OCI-LY7 (cell line): ENCODE measurements at regions not wholly inside any gene's neighbourhood (a gene's known extent, or its start where the extent isn't known, plus 50 kb on each side); places are given as distances from the start of the nearest gene placed in this dataset.

ENCODE experiments used
- BruUV-seq: library from RNA; stranded (reverse); fragments of 400-500 nt; replicated peaks from 2 replicates; lab custom pipeline; 2021; lab: Mats Ljungman, UMichigan
- CTCF ChIA-PET: fragments of 300-600 bp; sonication (Branson Sonifier 250); formaldehyde crosslinking; loops from one replicate; lab custom pipeline; 2022; ENCODE audit warnings: antibody characterized with exemption; ENCODE audit not compliant: unreplicated experiment; lab: Charles Lee
- POLR2A ChIA-PET: fragments of 300-600 bp; sonication (Branson Sonifier 250); formaldehyde crosslinking; loops from one replicate; lab custom pipeline; 2022; ENCODE audit warnings: antibody characterized with exemption; lab: Charles Lee
- DNase-seq: peaks from one replicate; pipeline ENCODE4 v3.0.0-alpha.2; 2015; ENCODE audit warnings: low spot score
- H2AFZ ChIP-seq: fragments of 200-600 bp; sonication (generic), shearing (Covaris generic); 2 replicates; pipeline ENCODE4 v1.6.1; 2014; ENCODE audit warnings: mild to moderate bottlenecking, antibody characterized with exemption, low read length, moderate library complexity
- H3K27ac ChIP-seq: fragments of 200-600 bp; sonication (generic); 2 replicates; pipeline ENCODE4 v1.5.1; 2014; ENCODE audit warnings: mixed run types, low read depth, mild to moderate bottlenecking, moderate library complexity, low read length, inconsistent platforms; ENCODE audit not compliant: poor library complexity, severe bottlenecking
- H3K36me3 ChIP-seq: fragments of 200-600 bp; sonication (generic); 2 replicates; pipeline ENCODE4 v1.6.1; 2014; ENCODE audit warnings: mild to moderate bottlenecking, antibody characterized with exemption, low read length, moderate library complexity, mixed read lengths; ENCODE audit not compliant: insufficient read depth
- H3K4me1 ChIP-seq: fragments of 200-600 bp; sonication (generic); 2 replicates; pipeline ENCODE4 v1.5.1; 2014; ENCODE audit warnings: mild to moderate bottlenecking, low read length; ENCODE audit not compliant: insufficient read depth, poor library complexity, severe bottlenecking
- H3K4me2 ChIP-seq: fragments of 200-600 bp; sonication (generic); 2 replicates; pipeline ENCODE4 v1.6.1; 2014; ENCODE audit warnings: mild to moderate bottlenecking, low read length
- H3K4me3 ChIP-seq: fragments of 200-600 bp; sonication (generic); 2 replicates; pipeline ENCODE4 v1.5.1; 2014; ENCODE audit warnings: mild to moderate bottlenecking, low read depth, low read length; ENCODE audit not compliant: poor library complexity, severe bottlenecking
- H3K79me2 ChIP-seq: fragments of 200-600 bp; sonication (generic); 2 replicates; pipeline ENCODE4 v1.6.1; 2016; ENCODE audit warnings: low read depth, mild to moderate bottlenecking, low read length, moderate library complexity, mixed read lengths; ENCODE audit not compliant: insufficient read depth
- H3K9me2 ChIP-seq: fragments of 200-600 bp; sonication (generic); 2 replicates; pipeline ENCODE4 v1.6.1; 2016; ENCODE audit warnings: mild to moderate bottlenecking, low read length, mixed read lengths; ENCODE audit not compliant: insufficient read depth
- H3K9me3 ChIP-seq: fragments of 200-600 bp; sonication (generic); 2 replicates; pipeline ENCODE4 v1.6.1; 2014; ENCODE audit warnings: mild to moderate bottlenecking, mixed run types, low read length, mixed read lengths
- H4K20me1 ChIP-seq: fragments of 200-600 bp; sonication (generic); 2 replicates; pipeline ENCODE4 v1.6.1; 2014; ENCODE audit warnings: mild to moderate bottlenecking, antibody characterized with exemption, low read length, moderate library complexity, mixed read lengths; ENCODE audit not compliant: insufficient read depth
- EZH2phosphoT487 ChIP-seq: fragments of 200-600 bp; sonication (generic); IDR thresholded peaks from 2 replicates; pipeline ENCODE4 v1.6.1; 2018; ENCODE audit warnings: low read depth, borderline replicate concordance, mild to moderate bottlenecking, mixed run types, antibody characterized with exemption, low read length, moderate library complexity, mixed read lengths
- intact Hi-C: fragments of 100-400 bp; cut with micrococcal nuclease; formaldehyde crosslinking; loops from one replicate; pipeline ENCODE4 v1.10.0; 2022; ENCODE audit not compliant: unreplicated experiment
- TF ChIP-seq, protein P1 (sequence below): fragments of 200-600 bp; sonication (generic); conservative IDR thresholded peaks from 2 replicates; pipeline ENCODE4 v1.5.1; 2014; ENCODE audit warnings: mild to moderate bottlenecking, antibody characterized with exemption, low read length, moderate library complexity, mixed read lengths

DNA sequence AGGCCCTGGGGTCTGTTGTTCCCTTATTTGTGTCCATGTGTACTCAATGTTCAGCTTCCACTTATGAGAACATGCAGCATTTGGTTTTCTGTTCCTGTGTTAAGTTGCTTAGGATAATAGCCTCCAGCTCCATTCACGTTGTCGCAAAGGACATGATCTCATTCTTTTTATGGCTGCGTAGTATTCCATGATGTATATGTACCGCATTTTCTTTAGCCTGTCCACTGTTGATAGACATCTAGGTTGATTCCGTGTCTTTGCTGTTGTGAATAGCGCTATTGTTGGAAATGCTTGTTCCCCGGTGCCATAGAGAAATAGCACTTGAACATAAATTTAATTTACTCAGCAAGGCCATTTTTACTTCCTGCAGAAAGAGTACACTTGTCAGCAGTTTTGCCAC is 51.3 kb upstream of the EPAS1 start:
- no peak overlapping the region for H3K4me3 ChIP-seq
- CTCF ChIA-PET: no interaction called here
- H3K27ac ChIP-seq: no peak overlapping the region
- no peak overlapping the region for H3K4me2 ChIP-seq
- no peaks in the 10 kb centered on the region for H3K79me2 ChIP-seq
- intact Hi-C loops: no loop called here
- no peak for DNase-seq
- no peak for TF ChIP-seq EZH2phosphoT487
- TF ChIP-seq, protein P1, sequence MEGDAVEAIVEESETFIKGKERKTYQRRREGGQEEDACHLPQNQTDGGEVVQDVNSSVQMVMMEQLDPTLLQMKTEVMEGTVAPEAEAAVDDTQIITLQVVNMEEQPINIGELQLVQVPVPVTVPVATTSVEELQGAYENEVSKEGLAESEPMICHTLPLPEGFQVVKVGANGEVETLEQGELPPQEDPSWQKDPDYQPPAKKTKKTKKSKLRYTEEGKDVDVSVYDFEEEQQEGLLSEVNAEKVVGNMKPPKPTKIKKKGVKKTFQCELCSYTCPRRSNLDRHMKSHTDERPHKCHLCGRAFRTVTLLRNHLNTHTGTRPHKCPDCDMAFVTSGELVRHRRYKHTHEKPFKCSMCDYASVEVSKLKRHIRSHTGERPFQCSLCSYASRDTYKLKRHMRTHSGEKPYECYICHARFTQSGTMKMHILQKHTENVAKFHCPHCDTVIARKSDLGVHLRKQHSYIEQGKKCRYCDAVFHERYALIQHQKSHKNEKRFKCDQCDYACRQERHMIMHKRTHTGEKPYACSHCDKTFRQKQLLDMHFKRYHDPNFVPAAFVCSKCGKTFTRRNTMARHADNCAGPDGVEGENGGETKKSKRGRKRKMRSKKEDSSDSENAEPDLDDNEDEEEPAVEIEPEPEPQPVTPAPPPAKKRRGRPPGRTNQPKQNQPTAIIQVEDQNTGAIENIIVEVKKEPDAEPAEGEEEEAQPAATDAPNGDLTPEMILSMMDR: no peak
- H3K9me2 ChIP-seq: no peaks in the 10 kb centered on the region
- no peaks in the 10 kb centered on the region for H3K4me1 ChIP-seq
- H4K20me1 ChIP-seq: no peaks in the 10 kb centered on the region
- no peaks in the 10 kb centered on the region for H3K9me3 ChIP-seq
- no peaks in the 10 kb centered on the region for H3K36me3 ChIP-seq
- BruUV-seq: no TSS peak
- POLR2A ChIA-PET: no interaction called here
- H2AFZ ChIP-seq: no peak overlapping the region

DNA sequence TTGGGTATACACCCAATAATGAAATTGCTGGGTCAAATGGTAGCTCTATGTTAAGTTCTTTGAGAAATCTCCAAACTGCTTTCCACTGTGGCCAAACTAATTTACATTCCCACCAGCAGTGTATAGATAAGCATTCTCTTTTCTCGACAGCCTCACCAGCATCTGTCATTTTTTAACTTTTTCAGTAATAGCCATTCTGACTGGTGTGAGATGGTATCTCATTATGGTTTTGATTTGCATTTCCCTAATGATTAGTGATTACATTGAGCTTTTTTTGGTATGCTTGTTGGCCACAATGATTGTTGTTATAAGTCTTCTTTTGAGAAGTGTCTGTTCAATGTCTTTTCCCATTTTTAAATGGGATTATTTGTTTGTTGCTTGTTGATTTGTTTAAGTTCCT is 50.4 kb upstream of the EPAS1 start:
- H3K27ac ChIP-seq: no peak overlapping the region
- H2AFZ ChIP-seq: no peak overlapping the region
- TF ChIP-seq EZH2phosphoT487: no peak
- TF ChIP-seq, protein P1: no peak
- intact Hi-C loops: no loop called here
- no peak for DNase-seq
- H4K20me1 ChIP-seq: no peaks in the 10 kb centered on the region
- POLR2A ChIA-PET: no interaction called here
- no peaks in the 10 kb centered on the region for H3K79me2 ChIP-seq
- no peaks in the 10 kb centered on the region for H3K9me2 ChIP-seq
- no peak overlapping the region for H3K4me2 ChIP-seq
- H3K4me3 ChIP-seq: no peak overlapping the region
- no peaks in the 10 kb centered on the region for H3K4me1 ChIP-seq
- CTCF ChIA-PET: no interaction called here
- no peaks in the 10 kb centered on the region for H3K9me3 ChIP-seq
- BruUV-seq: no TSS peak
- H3K36me3 ChIP-seq: no peaks in the 10 kb centered on the region
